H1 (cell line): ENCODE measurements at regions not wholly inside any gene's neighbourhood (a gene's known extent, or its start where the extent isn't known, plus 50 kb on each side); places are given as distances from the start of the nearest gene placed in this dataset.
A peak's percentile ranks its signal among the peaks of the same experiment; 100 is the strongest.

Source experiments
- CTCF ChIA-PET: fragments of 300-600 bp; sonication (Branson Sonifier 250); formaldehyde crosslinking; loops from one replicate; lab custom pipeline; 2021; ENCODE audit not compliant: partially characterized antibody; lab: Charles Lee
- POLR2A ChIA-PET: fragments of 300-600 bp; sonication (Branson Sonifier 250); formaldehyde crosslinking; loops from one replicate; lab custom pipeline; 2021; ENCODE audit warnings: inconsistent platforms; ENCODE audit not compliant: partially characterized antibody; lab: Charles Lee
- DNase-seq, 2 experiments: peaks; one replicate each; pipeline versions ENCODE4 v3.0.0 to v3.0.0-alpha.2; 2010 to 2022; ENCODE audit warnings: low spot score in 2 of 2, low read depth in 1 of 2, mixed read lengths in 1 of 2
- FAIRE-seq: peaks from 2 replicates; lab custom pipeline; 2011; peaks lifted over from hg19 to GRCh38; lab: Jason Lieb, UNC
- H2AFZ ChIP-seq: 2 replicates; pipeline ENCODE4 v1.8.1; 2012; ENCODE audit warnings: low read length, inconsistent platforms
- H2AK5ac ChIP-seq: 2 replicates; pipeline ENCODE4 v1.6.1; 2013; ENCODE audit warnings: low read depth, low read length
- H2BK120ac ChIP-seq: replicated peaks from 2 replicates; pipeline ENCODE3; 2013; ENCODE audit warnings: low read depth, low read length, inconsistent platforms
- H2BK12ac ChIP-seq: 2 replicates; pipeline ENCODE4 v1.6.1; 2013; ENCODE audit warnings: low read depth, low read length
- H2BK15ac ChIP-seq: 2 replicates; pipeline ENCODE4 v1.6.1; 2013; ENCODE audit warnings: low read length
- H2BK20ac ChIP-seq: 2 replicates; pipeline ENCODE4 v1.6.1; 2013; ENCODE audit warnings: low read length
- H2BK5ac ChIP-seq: 2 replicates; pipeline ENCODE4 v1.6.1; 2013; ENCODE audit warnings: low read depth, low read length
- H3K14ac ChIP-seq: 2 replicates; pipeline ENCODE4 v1.6.1; 2013; ENCODE audit warnings: inconsistent platforms; ENCODE audit not compliant: insufficient read length
- H3K18ac ChIP-seq: 2 replicates; pipeline ENCODE4 v1.6.1; 2013; ENCODE audit warnings: low read length; ENCODE audit errors: extremely low read depth
- H3K23ac ChIP-seq: 2 replicates; pipeline ENCODE4 v1.6.1; 2013; ENCODE audit warnings: inconsistent platforms; ENCODE audit not compliant: insufficient read length
- H3K23me2 ChIP-seq: 2 replicates; pipeline ENCODE4 v1.6.1; 2013; ENCODE audit warnings: low read depth, low read length
- H3K27ac ChIP-seq: 2 replicates; pipeline ENCODE4 v1.6.1; 2011; ENCODE audit warnings: low read depth, low read length, inconsistent platforms
- H3K27me3 ChIP-seq, 4 experiments: replicated peaks in 1 of 4; 1 replicate in 1 of 4; 2 replicates in 3 of 4; pipeline versions ENCODE4 v1.6.1 to v1.8.1; 2011 to 2013; ENCODE audit warnings: low read length in 3 of 4, mild to moderate bottlenecking in 3 of 4, inconsistent platforms in 2 of 4, mixed read lengths in 2 of 4, moderate library complexity in 1 of 4; ENCODE audit not compliant: control insufficient read depth in 3 of 4, insufficient read depth in 3 of 4; ENCODE audit errors: extremely low read depth in 1 of 4
- H3K36me3 ChIP-seq, 4 experiments: 2 replicates each; pipeline versions ENCODE4 v1.6.1 to v1.8.1; 2011 to 2013; ENCODE audit warnings: mild to moderate bottlenecking in 4 of 4, low read length in 3 of 4, moderate library complexity in 2 of 4, control low read depth in 1 of 4, inconsistent platforms in 1 of 4; ENCODE audit not compliant: insufficient read depth in 4 of 4, control insufficient read depth in 2 of 4
- H3K4ac ChIP-seq: replicated peaks from 2 replicates; pipeline ENCODE3; 2013; ENCODE audit warnings: low read length, low read depth, mixed read lengths, inconsistent platforms; ENCODE audit not compliant: insufficient read length
- H3K4me1 ChIP-seq, 4 experiments: replicated peaks in 1 of 4; 1 replicate in 1 of 4; 2 replicates in 3 of 4; pipeline versions ENCODE4 v1.6.1 to v1.8.1; 2011 to 2013; ENCODE audit warnings: low read length in 3 of 4, inconsistent platforms in 2 of 4, mixed read lengths in 1 of 4; ENCODE audit not compliant: insufficient read depth in 4 of 4, control insufficient read depth in 3 of 4
- H3K4me2 ChIP-seq, 2 experiments: 2 replicates each; pipeline versions ENCODE4 v1.6.1 to v1.8.1; 2011 to 2013; ENCODE audit warnings: low read depth in 2 of 2, low read length in 2 of 2, control low read depth in 1 of 2, inconsistent platforms in 1 of 2, mild to moderate bottlenecking in 1 of 2; ENCODE audit not compliant: insufficient read depth in 1 of 2
- H3K4me3 ChIP-seq, 4 experiments: fragments of 200-600, 300-600 bp in 1 of 4; sonication (generic), shearing (Covaris generic), sonication (Bioruptor Twin) in 1 of 4; 2 replicates each; pipeline versions ENCODE4 v1.5.1 to v1.8.1; 2011 to 2016; ENCODE audit warnings: low read length in 4 of 4, low read depth in 3 of 4, control low read depth in 2 of 4, inconsistent platforms in 2 of 4, mild to moderate bottlenecking in 2 of 4, mixed read lengths in 1 of 4, moderate library complexity in 1 of 4; ENCODE audit not compliant: insufficient read depth in 2 of 4; ENCODE audit errors: extremely low read depth in 1 of 4
- H3K56ac ChIP-seq: replicated peaks from 2 replicates; pipeline ENCODE3; 2013; ENCODE audit warnings: low read depth, mild to moderate bottlenecking, mixed read lengths, low read length, inconsistent platforms; ENCODE audit not compliant: insufficient read length
- H3K79me1 ChIP-seq: 2 replicates; pipeline ENCODE4 v1.6.1; 2013; ENCODE audit warnings: low read depth, low read length, control low read depth
- H3K79me2 ChIP-seq, 2 experiments: 2 replicates each; pipeline versions ENCODE4 v1.6.1 to v1.8.1; 2012 to 2013; ENCODE audit warnings: low read length in 2 of 2, mild to moderate bottlenecking in 2 of 2, inconsistent platforms in 1 of 2; ENCODE audit not compliant: insufficient read depth in 2 of 2, control insufficient read depth in 1 of 2
- H3K9ac ChIP-seq, 4 experiments: replicated peaks in 1 of 4; 1 replicate in 1 of 4; 2 replicates in 3 of 4; pipeline versions ENCODE4 v1.6.1 to v1.8.1; 2011 to 2013; ENCODE audit warnings: low read depth in 3 of 4, low read length in 3 of 4, control low read depth in 2 of 4, mild to moderate bottlenecking in 2 of 4, moderate library complexity in 2 of 4, inconsistent platforms in 1 of 4; ENCODE audit errors: extremely low read depth in 1 of 4
- H3K9me3 ChIP-seq, 2 experiments: 2 replicates each; pipeline versions ENCODE4 v1.6.1 to v1.8.1; 2012 to 2013; ENCODE audit warnings: mild to moderate bottlenecking in 2 of 2, moderate library complexity in 2 of 2, control low read depth in 1 of 2, inconsistent platforms in 1 of 2, low read depth in 1 of 2, low read length in 1 of 2, mixed read lengths in 1 of 2; ENCODE audit not compliant: insufficient read depth in 2 of 2
- H4K20me1 ChIP-seq, 2 experiments: replicated peaks in 1 of 2; 2 replicates each; pipeline versions ENCODE3 to v1.8.1; 2011 to 2013; ENCODE audit warnings: inconsistent platforms in 2 of 2, low read length in 2 of 2, mild to moderate bottlenecking in 1 of 2; ENCODE audit not compliant: insufficient read depth in 2 of 2, control insufficient read depth in 1 of 2
- H4K5ac ChIP-seq: 2 replicates; pipeline ENCODE4 v1.6.1; 2013; ENCODE audit warnings: low read length, low read depth, mixed read lengths, inconsistent platforms; ENCODE audit not compliant: insufficient read length
- H4K8ac ChIP-seq: 2 replicates; pipeline ENCODE4 v1.8.0; 2013; ENCODE audit warnings: mild to moderate bottlenecking, moderate library complexity, low read length, inconsistent platforms; ENCODE audit not compliant: insufficient read depth; ENCODE audit errors: extremely low read depth
- H4K91ac ChIP-seq: replicated peaks from 2 replicates; pipeline ENCODE3; 2013; ENCODE audit warnings: low read length, mixed read lengths, inconsistent platforms; ENCODE audit not compliant: insufficient read length
- JUN ChIP-seq: IDR thresholded peaks from 2 replicates; pipeline ENCODE4 v1.6.1; 2011; ENCODE audit warnings: low read depth, mild to moderate bottlenecking, improper control_type of control experiment, low read length
- RNF2 ChIP-seq: fragments of 200-900, 300-1000 bp; sonication (generic); IDR thresholded peaks from 2 replicates; pipeline ENCODE4 v1.7.1; 2016; ENCODE audit warnings: borderline replicate concordance, low read depth, mild to moderate bottlenecking, antibody characterized with exemption, low read length; ENCODE audit not compliant: poor library complexity, severe bottlenecking; ENCODE audit errors: missing control alignments
- SUZ12 ChIP-seq: fragments of 200-600 bp; sonication (generic); IDR thresholded peaks from 2 replicates; pipeline ENCODE4 v1.6.1; 2012; ENCODE audit warnings: mild to moderate bottlenecking, inconsistent platforms, low read length, moderate library complexity, mixed read lengths
- TCF12 ChIP-seq: IDR thresholded peaks from 2 replicates; pipeline ENCODE4 v1.6.1; 2011; ENCODE audit warnings: low read depth, mild to moderate bottlenecking, low read length
- WGBS, 2 experiments: shearing (Covaris generic) in 1 of 2; methylation state at CpG; one replicate each; pipeline versions ENCODE4 v1.1.6 to v1.1.7; 2013 to 2015; ENCODE audit warnings: low lambda C conversion rate in 2 of 2, mixed read lengths in 2 of 2, inconsistent platforms in 1 of 2, low coverage in 1 of 2, missing lambda C conversion rate in 1 of 2; ENCODE audit not compliant: insufficient replicate concordance in 2 of 2, insufficient coverage in 1 of 2, insufficient read length in 1 of 2; ENCODE audit errors: extremely low coverage in 1 of 2, missing lambda C conversion rate in 1 of 2; 5-methylcytosine and 5-hydroxymethylcytosine counted together

GRCh38 chr13:50132904-50133357 lies 117.7 kb downstream of the KCNRG start:
- Histone ChIP-seq H2AK5ac (no peak overlapping the region), H4K91ac (no peak overlapping the region), H3K4me1 (peaks cover 8 to 28% (median 12%) of the 10 kb centered on the region in 4 experiments), H3K23ac (no peak overlapping the region), H2BK5ac (no peak overlapping the region), H3K14ac (no peak overlapping the region), H3K4ac (no peak overlapping the region), H2AFZ (no peak overlapping the region), H3K56ac (no peak overlapping the region), H2BK120ac (no peak overlapping the region), H3K79me1 (no peaks in the 10 kb centered on the region), H3K27me3 (peaks cover 52 to 78% (median 69%) of the 10 kb centered on the region in 4 experiments), H4K20me1 (peaks cover 0 to 14% of the 10 kb centered on the region in 2 experiments), H2BK20ac (no peak overlapping the region), H4K5ac (no peak overlapping the region), H4K8ac (peak overlapping the region; percentile 36; the same call in 1 of the 2 replicates), H3K9ac (no peak overlapping the region), H3K4me2 (peak overlapping the region; percentile 66 to 98), H3K9me3 (no peaks in the 10 kb centered on the region), H3K27ac (no peak overlapping the region), H3K23me2 (peaks cover 12% of the 10 kb centered on the region; the same call in 1 of the 2 replicates), H2BK12ac (no peak overlapping the region), H3K18ac (peak overlapping the region; percentile 65; the same call in 1 of the 2 replicates), H2BK15ac (no peak overlapping the region), H3K36me3 (no peaks in the 10 kb centered on the region; a peak in 1 of 8 replicates), H3K4me3 (peak overlapping the region; percentile 4 to 54 (median 42); a peak in 7 of 8 replicates), H3K79me2 (no peaks in the 10 kb centered on the region)
- 7% methylated on average over 23 of the region's 23 CpGs; no CpG with 5 or more reads in 1 of the 2 experiments for WGBS, 2 experiments
- ChIA-PET CTCF (interaction anchor here (0.6 to 1.2 kb wide), 3 partner anchors 50 to 55 kb away, joined by 3 to 5 read pairs (median 5); no protein-coding TSS in a partner anchor), POLR2A (interaction anchor here (1.1 to 2.4 kb wide), 3 partner anchors 8 to 136 kb away, joined by 4 to 9 read pairs (median 6); partner anchors contain the start of gene TRIM13)
- peak; percentile 79 for TF ChIP-seq RNF2
- no peak for TF ChIP-seq TCF12
- peak; percentile 94 for TF ChIP-seq SUZ12
- no peak for TF ChIP-seq JUN
- FAIRE-seq (no peak), DNase-seq (no peak)
